Breast epithelium (tissue), 3 donors: ENCODE measurements at regions not wholly inside any gene's neighbourhood (a gene's known extent, or its start where the extent isn't known, plus 50 kb on each side); places are given as distances from the start of the nearest gene placed in this dataset.

Experiments
- POLR2A ChIP-seq: fragments of 450-650 bp; IDR thresholded peaks from one replicate; pipeline ENCODE4 v1.6.1; 2016; ENCODE audit warnings: antibody characterized with exemption, mild to moderate bottlenecking, moderate library complexity
- POLR2AphosphoS5 ChIP-seq, 3 donors: sonication (generic); formaldehyde crosslinking; IDR thresholded peaks; one replicate each; pipeline ENCODE4 v1.6.1; 2017; ENCODE audit warnings: antibody characterized with exemption in 3 of 3
- TF ChIP-seq, protein P1 (sequence below), 3 donors: fragments of 450-650 bp; IDR thresholded peaks; one replicate each; pipeline ENCODE4 v1.5.1; 2016 to 2017; ENCODE audit warnings: antibody characterized with exemption in 3 of 3, mild to moderate bottlenecking in 3 of 3, moderate library complexity in 3 of 3

DNA sequence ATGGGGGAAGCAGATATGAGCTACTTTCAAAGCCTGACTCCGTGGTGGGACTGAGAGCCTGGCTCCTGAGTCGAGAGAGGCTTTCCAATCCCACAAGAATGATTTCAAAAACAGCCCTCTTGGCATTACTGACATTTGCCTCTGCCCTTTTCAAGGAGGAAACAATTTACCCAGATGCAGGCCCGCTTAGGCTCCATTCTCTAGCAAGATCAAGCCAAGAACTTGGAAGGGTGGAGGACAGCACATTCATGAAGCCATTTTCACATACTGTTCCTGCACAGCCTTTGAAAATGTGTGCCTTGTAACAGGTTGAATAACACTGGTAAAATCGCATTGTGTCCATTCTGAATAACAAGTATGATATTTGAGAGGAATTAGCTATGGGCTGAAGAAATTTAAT, 58.2 kb upstream of the EED start:
- TF ChIP-seq, protein P1, sequence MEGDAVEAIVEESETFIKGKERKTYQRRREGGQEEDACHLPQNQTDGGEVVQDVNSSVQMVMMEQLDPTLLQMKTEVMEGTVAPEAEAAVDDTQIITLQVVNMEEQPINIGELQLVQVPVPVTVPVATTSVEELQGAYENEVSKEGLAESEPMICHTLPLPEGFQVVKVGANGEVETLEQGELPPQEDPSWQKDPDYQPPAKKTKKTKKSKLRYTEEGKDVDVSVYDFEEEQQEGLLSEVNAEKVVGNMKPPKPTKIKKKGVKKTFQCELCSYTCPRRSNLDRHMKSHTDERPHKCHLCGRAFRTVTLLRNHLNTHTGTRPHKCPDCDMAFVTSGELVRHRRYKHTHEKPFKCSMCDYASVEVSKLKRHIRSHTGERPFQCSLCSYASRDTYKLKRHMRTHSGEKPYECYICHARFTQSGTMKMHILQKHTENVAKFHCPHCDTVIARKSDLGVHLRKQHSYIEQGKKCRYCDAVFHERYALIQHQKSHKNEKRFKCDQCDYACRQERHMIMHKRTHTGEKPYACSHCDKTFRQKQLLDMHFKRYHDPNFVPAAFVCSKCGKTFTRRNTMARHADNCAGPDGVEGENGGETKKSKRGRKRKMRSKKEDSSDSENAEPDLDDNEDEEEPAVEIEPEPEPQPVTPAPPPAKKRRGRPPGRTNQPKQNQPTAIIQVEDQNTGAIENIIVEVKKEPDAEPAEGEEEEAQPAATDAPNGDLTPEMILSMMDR (IDR thresholded peaks at IDR 0.05) = no peak
- TF ChIP-seq POLR2A = no peak
- no peak for TF ChIP-seq POLR2AphosphoS5 (IDR thresholded peaks at IDR 0.05)
